ENCODE measurements at regions not wholly inside any gene's neighbourhood (a gene's known extent, or its start where the extent isn't known, plus 50 kb on each side); places are given as distances from the start of the nearest gene placed in this dataset.

GRCh38 chr6:10235344-10235743, 179.5 kb downstream of the TFAP2A start:
- DNase-seq, result no peak

- no peak for DNase-seq
Observed at GRCh38 chr6:10230531-10230930, 184.3 kb downstream of the TFAP2A start.

GRCh38 chr6:10223841-10224240, 191.0 kb downstream of the TFAP2A start:
- DNase-seq, result no peak

GRCh38 chr6:10221178-10221577, 193.7 kb downstream of the TFAP2A start:
- DNase-seq, result no peak

- no peak for DNase-seq
Observed at GRCh38 chr6:10219510-10219909, 195.4 kb downstream of the TFAP2A start.

- no peak for DNase-seq
Observed at GRCh38 chr6:10217111-10217510, 197.8 kb downstream of the TFAP2A start.

- no peak for DNase-seq
Observed at GRCh38 chr6:10215326-10216110, 199.4 kb downstream of the TFAP2A start.

- no peak for DNase-seq
Observed at GRCh38 chr6:10210052-10210451, 204.8 kb downstream of the TFAP2A start.

- DNase-seq, result no peak
Observed at GRCh38 chr6:10205892-10206291, 209.0 kb downstream of the TFAP2A start.

GRCh38 chr6:10205120-10205519, 209.8 kb downstream of the TFAP2A start:
- no peak for DNase-seq

GRCh38 chr6:10203651-10204050, 211.2 kb downstream of the TFAP2A start:
- no peak for DNase-seq

- no peak for DNase-seq
Observed at GRCh38 chr6:10202581-10202980, 212.3 kb downstream of the TFAP2A start.

- DNase-seq, result no peak
Observed at GRCh38 chr6:10201606-10202510, 213.0 kb downstream of the TFAP2A start.

GRCh38 chr6:10196090-10196489, 218.8 kb downstream of the TFAP2A start:
- DNase-seq, result no peak

GRCh38 chr6:10194816-10195672, 219.8 kb downstream of the TFAP2A start:
- no peak for DNase-seq

- no peak for DNase-seq
Observed at GRCh38 chr6:10193321-10193720, 221.6 kb downstream of the TFAP2A start.

GRCh38 chr6:10190042-10190441, 224.8 kb downstream of the TFAP2A start:
- DNase-seq, result no peak

GRCh38 chr6:10184371-10185227, 230.3 kb downstream of the TFAP2A start:
- no peak for DNase-seq

- no peak for DNase-seq
Observed at GRCh38 chr6:10180138-10181074, 234.5 kb downstream of the TFAP2A start.

- no peak for DNase-seq
Observed at GRCh38 chr6:10177704-10178103, 237.2 kb downstream of the TFAP2A start.

GRCh38 chr6:10175362-10175761, 239.5 kb downstream of the TFAP2A start:
- no peak for DNase-seq
